Left forelimb (tissue), 1 donor: ENCODE measurements at regions not wholly inside any gene's neighbourhood (a gene's known extent, or its start where the extent isn't known, plus 50 kb on each side); places are given as distances from the start of the nearest gene placed in this dataset.
"Not testable (repeated sequence)": the region's sequence is repeated elsewhere in the genome, so short reads cannot be mapped to it uniquely, and the experiment has no call there.

Experiments
- DNase-seq: peaks from one replicate; pipeline ENCODE4 v3.0.0-alpha.2; 2018; ENCODE audit warnings: low spot score

DNA sequence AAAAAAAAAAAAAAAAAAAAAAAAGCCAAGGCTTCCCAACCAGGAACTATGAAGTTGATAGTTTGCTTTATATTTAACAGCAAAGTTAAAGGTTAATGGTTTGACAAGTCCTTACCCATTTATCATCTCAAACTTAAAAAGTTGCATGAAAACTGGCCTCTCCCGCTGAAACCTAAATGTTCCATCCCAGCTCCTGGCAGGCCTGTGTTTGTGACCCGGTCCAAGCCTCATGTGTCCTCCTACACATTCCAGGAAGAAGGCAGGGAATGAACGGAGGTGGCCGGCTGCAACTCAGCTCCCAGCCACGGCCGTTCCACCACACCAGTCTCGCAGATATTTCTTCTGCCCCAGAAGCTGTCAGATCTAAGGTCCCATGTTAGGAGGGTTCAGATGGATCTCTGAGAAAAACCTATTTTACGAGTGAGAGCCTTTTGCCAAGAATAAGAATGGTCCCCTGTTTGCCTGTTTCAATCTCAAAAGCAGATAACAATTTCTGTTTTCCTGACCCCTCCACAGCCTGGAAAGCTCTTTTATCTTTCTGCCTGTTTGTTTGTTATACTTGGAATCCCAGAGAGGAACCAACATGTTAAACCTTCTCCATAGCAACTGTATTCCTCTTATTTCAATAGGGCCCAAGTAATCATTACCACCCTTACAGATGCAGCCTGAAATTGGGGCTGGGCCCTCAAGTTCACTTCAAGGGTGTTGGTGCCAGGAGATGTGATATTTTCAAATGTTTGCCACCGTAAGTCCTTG lies 56.5 kb downstream of the KCTD12 start:
- no peak for DNase-seq

- DNase-seq = no peak
Measured at GRCh38 chr13:76828316-76828741, 57.9 kb downstream of the KCTD12 start.

DNA sequence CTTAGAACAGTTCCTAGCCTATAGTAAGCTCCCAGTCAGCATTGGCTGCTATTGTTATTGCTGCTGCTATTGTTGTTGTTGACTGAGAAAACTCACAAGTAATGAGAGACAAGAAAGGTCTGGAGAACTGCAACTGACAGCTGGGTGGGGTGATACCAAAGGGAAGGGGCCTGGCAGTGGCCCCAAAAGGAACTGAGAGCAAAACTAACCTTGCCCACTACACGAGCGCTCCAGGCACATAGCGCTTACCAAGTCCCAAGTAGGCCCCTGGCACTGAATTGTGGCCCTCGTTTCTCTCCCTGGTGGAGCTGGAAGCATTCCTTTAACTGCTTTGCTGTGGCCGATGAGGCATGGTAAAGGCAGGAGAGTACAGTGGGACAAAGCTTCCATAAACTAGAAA lies 59.7 kb downstream of the KCTD12 start:
- DNase-seq = no peak

DNA sequence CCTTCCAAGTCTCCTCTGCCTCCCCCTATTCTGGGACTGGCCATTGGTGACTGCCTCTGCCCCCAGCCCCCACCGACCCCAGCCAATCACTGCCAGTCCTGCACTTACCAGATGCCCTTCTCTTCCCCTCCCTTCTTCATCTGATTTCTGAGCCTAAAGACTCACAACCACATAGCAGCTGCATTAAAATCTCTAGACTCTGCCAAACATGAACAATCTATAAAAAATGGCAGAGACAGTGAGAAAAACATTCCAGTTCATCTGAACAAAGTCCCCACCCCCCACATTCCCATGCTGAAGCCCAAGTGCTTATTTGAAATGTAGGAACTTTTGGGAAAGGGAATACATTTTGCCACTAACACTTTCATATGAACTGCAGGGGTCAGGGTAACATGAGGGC lies 60.8 kb downstream of the KCTD12 start:
- no peak for DNase-seq

DNA sequence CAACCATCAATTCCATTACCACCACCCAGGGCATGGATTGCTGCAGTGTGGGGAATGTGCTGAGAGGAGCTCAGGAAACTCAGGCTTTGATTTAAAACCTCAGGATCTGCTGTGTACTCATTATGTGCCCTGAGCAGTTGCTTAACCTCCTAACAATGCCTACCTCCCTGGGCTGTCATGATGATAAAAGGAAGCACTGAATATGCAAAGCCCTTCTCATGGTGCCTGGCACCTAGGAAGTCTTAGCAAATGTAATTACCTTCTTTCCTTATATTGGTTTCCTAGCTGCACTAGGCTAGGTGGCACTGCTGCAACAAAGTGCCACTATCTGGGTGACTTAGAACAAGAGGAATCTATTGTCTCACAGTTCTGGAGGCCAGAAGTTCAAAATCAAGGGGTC lies 62.2 kb downstream of the KCTD12 start:
- DNase-seq = no peak

DNA sequence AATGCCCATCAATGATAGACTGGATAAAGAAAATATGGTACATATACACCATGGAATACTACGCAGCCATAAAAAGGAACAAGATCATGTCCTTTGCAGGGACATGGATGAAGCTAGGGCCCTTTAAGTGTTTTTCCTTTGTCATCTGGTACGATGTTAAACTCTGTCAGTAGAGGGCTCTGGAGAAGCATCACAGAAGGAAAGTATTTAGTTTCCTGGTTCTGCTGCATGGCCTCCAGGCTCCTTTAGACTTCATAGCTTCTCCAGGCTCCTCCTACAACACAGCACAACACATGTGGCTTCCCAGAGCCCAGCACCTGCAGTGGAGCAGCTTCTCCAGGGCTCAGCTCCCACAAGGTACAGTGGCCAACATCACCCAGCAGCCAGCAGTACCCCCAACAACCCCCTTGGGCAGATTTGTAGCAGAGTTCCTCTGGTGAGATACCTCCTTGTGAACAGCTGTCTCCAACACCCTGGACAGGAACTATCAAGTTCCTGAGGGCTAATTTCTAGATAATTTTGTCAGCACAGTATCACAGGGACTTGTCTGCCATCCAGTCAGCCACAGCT lies 63.4 kb downstream of the KCTD12 start:
- DNase-seq = no peak

DNA sequence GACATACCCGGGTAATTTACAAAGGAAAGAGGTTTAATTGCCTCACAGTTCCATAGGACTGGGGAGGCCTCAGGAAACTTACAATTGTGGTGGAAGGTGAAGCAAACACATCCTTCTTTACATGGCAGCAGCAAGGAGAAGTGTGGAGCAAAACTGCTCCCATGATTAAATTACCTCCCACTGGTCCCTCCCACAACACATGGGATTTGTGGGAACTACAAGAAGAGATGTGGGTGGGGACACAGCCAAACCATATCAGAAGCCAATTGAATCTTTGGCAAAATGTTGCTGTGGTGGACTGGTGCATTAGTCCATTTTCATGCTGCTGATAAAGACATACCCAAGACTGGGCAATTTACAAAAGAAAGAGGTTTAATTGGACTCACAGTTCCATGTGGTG lies 65.0 kb downstream of the KCTD12 start:
- not testable (repeated sequence) for DNase-seq

DNA sequence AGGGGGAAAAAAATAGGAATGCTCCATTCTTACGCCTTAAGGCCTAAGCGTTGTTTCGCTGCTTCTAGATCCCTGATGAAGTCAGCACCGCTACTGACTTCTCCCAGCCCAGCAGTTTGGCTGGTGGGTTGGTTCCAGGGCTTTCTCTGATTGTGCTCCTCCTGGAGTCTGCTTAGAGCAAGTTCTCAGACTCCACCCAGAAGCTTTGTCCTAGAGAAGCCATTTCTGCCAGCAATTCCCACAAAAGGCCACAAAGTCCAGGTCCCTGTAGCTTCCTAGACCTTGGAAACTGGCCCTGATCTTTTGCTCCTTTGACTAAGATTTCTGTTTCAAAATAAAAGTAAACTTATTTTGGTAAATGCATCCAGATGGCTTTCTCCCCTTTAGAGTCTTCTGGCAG lies 65.4 kb downstream of the KCTD12 start:
- peak; percentile 75 for DNase-seq

DNA sequence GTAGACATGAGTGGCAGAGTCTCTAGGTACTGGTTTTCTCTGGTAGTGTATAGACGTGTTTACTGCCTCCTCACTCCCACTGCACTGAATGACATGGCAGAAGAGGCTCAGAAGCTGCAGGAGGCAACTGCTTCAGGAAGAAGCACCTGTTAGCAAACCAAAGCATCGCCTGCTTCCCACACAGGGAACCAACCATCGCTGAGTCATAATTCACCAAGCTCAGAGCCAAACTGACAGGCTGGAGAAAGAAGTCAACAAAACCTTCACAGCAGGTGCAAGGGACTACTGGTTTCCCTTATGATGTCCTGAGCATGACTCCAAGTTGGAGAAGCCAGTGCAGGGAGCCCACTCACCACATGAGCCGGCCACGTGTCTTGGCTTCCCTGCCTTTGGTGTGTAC lies 69.8 kb downstream of the KCTD12 start:
- DNase-seq = no peak

- DNase-seq = no peak
Measured at GRCh38 chr13:76815344-76815743, 70.9 kb downstream of the KCTD12 start.

DNA sequence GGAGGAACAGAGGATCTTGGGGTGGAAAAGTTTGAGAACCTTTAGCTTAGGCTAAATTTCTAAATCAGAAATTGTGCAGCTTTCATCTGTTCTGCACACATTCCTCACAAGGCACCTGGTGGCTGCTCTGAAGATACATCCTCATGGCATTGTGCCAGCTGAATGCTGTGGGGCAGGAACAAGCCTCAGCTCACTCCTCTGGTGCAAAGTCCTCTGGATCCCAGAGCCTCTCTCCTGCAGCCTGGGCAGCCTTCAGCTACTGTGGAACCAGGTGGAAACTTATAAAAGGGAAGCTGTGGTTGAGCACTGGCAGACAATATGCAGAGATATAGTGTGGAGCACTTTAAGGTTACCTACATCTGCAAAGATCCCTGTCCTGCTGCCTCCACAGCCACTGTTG lies 72.3 kb downstream of the KCTD12 start:
- no peak for DNase-seq

DNA sequence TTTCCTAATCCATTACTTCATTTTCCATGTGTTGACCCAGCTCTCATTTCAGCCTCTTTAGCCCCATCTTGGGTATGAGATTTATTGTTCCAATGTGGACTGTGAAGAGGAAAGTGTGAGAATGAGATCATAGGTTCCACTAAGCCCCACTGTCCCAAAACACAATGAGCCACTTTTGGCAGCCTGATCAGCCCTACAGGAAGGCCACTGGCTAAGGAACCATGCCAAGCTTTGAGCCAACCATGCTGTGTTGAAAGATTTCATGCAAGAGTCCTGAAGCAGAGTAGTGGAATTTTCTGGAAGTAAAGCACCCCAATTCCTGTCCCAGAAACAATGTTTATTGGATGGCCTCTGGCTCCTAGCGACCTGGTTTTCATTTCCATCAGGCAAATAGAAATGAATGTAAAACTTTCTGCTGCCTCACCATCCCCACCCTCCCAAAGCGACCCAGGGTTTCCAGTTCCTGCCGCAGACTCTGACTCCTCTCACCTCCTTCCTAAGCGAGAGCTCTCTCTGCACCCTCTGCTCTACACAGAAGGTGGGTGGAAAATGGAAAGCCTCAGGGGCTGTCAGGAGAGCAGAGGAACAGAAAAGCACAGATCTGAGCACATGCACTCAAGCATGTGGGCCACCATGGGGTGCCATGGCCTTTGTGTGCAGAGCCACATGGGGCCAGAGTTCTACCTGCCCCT lies 73.1 kb downstream of the KCTD12 start:
- no peak for DNase-seq

DNA sequence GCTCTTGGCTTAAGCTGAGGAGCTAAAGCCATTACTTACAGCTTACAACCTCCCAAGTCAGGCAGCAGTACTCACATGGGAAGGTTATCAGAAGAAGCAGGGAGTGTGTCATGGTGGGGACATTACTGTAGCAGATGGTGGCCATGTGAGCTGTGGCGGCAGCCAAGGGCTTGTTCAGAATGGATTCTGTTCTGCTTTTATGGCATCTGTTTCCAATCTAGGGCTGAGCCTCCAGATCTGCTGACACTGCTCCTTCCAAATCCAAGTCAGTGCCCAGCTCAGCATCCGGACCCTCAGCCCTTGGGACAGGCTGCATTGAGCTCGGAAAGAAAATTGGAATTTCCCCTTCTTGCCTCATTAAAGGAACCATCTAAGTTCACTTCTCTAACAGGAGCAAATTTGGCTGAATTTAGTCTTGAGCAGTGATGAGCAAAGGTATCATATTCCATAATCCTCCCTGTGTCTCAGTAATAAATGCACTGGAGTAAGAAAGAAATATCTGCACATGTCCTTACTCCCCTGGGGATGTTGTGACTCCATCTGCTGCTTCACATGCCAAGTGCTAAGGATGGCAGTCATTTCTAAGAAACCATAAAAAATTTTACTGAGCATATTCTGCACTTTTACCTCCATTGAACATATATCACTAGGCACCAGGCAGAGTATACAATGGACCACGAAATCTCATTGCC lies 73.9 kb downstream of the KCTD12 start:
- DNase-seq = peak; percentile 79

GRCh38 chr13:76809389-76809788 lies 76.8 kb downstream of the KCTD12 start:
- DNase-seq = no peak

DNA sequence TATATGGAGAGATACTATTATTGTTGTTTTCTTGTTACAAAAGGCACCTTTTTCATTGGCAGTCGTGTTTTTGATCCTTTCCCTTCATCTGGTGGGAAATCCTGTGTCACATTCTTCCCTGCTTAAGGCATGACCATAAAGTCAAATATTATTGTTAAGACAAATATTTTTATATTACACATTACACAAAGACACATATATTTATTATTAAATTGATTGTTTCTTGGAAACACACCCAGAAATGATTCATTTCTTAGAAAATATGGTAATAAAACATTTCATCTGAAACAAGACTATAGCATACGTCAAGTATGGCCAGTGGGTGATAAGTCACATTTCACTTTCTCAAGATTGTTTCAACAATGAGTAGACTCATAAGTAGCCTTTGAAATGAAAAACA lies 77.3 kb downstream of the KCTD12 start:
- no peak for DNase-seq

GRCh38 chr13:76804801-76805200 lies 81.4 kb downstream of the KCTD12 start:
- DNase-seq = no peak

- no peak for DNase-seq
Measured at GRCh38 chr13:76803831-76804230, 82.4 kb downstream of the KCTD12 start.

- DNase-seq = no peak
Measured at GRCh38 chr13:76800943-76801342, 85.3 kb downstream of the KCTD12 start.

DNA sequence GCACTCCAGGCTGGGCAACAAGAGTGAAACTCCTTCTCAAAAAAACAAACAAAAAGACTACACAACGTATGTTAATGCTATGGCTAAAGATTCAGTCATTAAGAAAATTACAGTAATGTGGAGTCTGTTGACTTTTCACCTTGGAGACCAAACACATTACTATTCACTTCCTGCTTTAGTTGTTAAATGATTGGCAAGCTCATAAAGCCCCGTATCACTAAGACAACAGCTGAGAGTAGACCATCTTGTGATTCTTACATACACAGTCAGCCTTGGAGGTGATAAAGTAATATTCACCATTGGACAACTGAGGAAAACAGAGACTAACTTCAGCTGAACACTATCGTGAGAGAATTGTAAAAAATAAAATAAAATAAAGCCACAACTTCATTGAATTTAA lies 86.5 kb downstream of the KCTD12 start:
- no peak for DNase-seq

DNA sequence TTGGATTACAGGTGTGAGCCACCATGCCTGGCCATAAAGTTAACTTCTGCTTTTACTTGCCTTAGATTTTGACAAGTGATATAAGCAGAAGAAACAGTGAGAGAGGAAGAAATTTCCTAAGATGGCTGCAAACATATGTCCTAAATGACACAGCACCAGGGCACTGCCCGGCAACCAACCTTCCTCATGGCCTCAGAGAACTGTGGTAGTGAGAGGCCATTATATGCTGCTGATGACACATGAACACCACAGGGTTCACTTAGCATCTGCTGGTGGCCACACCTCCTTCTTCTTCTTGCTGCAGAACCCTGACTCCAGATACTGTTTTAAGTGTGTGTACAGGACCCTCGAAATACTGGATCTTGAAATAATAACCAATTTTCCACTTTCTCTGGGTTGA lies 88.2 kb downstream of the KCTD12 start:
- no peak for DNase-seq

DNA sequence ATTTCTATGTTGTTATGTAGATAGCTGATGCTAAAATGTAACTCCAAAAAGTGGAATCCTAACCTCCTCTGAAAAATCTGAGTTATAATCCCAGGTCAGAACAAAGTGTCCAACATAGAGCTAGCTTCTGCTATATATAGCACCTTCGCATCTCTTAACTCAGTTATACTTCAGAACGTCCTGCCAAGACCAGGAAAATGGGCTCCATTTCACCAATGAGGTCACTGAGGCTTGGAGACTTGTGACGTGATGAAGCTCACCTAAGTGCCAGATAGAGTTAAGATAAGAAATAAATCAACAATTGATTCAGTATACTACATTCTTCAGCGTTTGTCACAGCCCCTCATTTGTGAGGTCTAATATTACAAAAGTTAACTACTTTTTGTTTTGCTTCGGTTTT lies 88.8 kb downstream of the KCTD12 start:
- no peak for DNase-seq

- no peak for DNase-seq
Measured at GRCh38 chr13:76796851-76797250, 89.4 kb downstream of the KCTD12 start.
